Upper lobe of left lung (tissue), 6 donors: ENCODE measurements at regions not wholly inside any gene's neighbourhood (a gene's known extent, or its start where the extent isn't known, plus 50 kb on each side); places are given as distances from the start of the nearest gene placed in this dataset.

Experiments
- ATAC-seq, 2 donors: fragments of 200-7000 bp; cut with Tn5 transposase; one replicate each; pipeline ENCODE4 v1.9.1; 2022; ENCODE audit warnings: mild to moderate bottlenecking in 2 of 2, moderate library complexity in 2 of 2; ENCODE audit not compliant: low FRiP score in 2 of 2
- DNase-seq, 2 donors: peaks; one replicate each; pipeline ENCODE4 v3.0.0-alpha.2; 2019 to 2020
- H3K27ac ChIP-seq, 4 donors: fragments of 200-600 bp; sonication (generic); one replicate each; pipeline ENCODE4 v1.5.1; 2016 to 2019
- H3K27me3 ChIP-seq, 4 donors: fragments of 200-600 bp; sonication (generic); one replicate each; pipeline ENCODE4 v1.5.1; 2017 to 2019
- H3K36me3 ChIP-seq, 4 donors: fragments of 200-600 bp; sonication (generic); one replicate each; pipeline ENCODE4 v1.5.1; 2016 to 2019
- H3K4me1 ChIP-seq, 4 donors: fragments of 200-600 bp; sonication (generic); one replicate each; pipeline ENCODE4 v1.5.1; 2018 to 2019
- H3K4me3 ChIP-seq, 4 donors: fragments of 200-600 bp; sonication (generic); one replicate each; pipeline ENCODE4 v1.5.1; 2017 to 2019; ENCODE audit warnings: mild to moderate bottlenecking in 2 of 4, moderate library complexity in 1 of 4
- H3K9me3 ChIP-seq, 4 donors: fragments of 200-600 bp; sonication (generic); one replicate each; pipeline ENCODE4 v1.5.1; 2018 to 2019
- EP300 ChIP-seq, 4 donors: sonication (generic); formaldehyde crosslinking; IDR thresholded peaks; one replicate each; pipeline ENCODE4 v1.5.1; 2017; ENCODE audit warnings: antibody characterized with exemption in 4 of 4, control low read depth in 2 of 4
- POLR2A ChIP-seq, 4 donors: fragments of 450-650 bp; IDR thresholded peaks; one replicate each; pipeline ENCODE4 v1.5.1; 2016 to 2017; ENCODE audit warnings: antibody characterized with exemption in 4 of 4, mild to moderate bottlenecking in 2 of 4
- POLR2AphosphoS5 ChIP-seq, 2 donors: sonication (generic); formaldehyde crosslinking; IDR thresholded peaks; one replicate each; pipeline ENCODE4 v1.5.1; 2017; ENCODE audit warnings: antibody characterized with exemption in 2 of 2
- WGBS, 2 donors: methylation state at CpG; one replicate each; pipeline ENCODE4 v1.1.5; 2017 to 2018; 5-methylcytosine and 5-hydroxymethylcytosine counted together
- TF ChIP-seq, protein P1 (sequence below), 6 experiments: fragments of 450-650 bp in 4 of 6; fragments of 200-600 bp in 2 of 6; sonication (generic) in 2 of 6; IDR thresholded peaks; one replicate each; pipeline ENCODE4 v1.5.1; 2016 to 2019; ENCODE audit warnings: antibody characterized with exemption in 6 of 6
- donor health status: DM: no; HTN: no; CAD: no; lungs with moderate emphysema.
- donor health status: DM: no; HTN: yes; CAD: no; lungs with severe emphysema.

DNA sequence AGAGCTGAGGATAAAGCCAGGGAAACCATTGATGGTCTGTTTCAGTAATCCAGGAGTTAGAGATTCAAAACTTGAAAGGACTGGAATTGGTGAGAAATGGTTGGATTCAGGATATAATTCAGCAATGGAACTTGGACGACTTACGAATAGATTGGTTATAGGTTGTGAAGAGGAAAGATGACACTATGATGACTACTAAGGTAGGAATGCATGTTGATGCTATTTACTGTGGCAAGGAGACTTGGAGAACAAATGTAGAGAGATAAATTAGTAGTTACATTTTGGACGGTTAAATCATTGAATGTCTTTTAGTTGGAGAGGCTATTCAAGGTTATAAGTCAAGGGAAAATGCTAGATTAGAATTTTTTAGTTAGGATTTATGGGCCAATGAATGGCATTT, 365.4 kb upstream of the TECRL start:
- ATAC-seq (no peak), DNase-seq (no peak)
- Histone ChIP-seq H3K27me3 (no peaks in the 10 kb centered on the region), H3K4me1 (no peaks in the 10 kb centered on the region), H3K27ac (no peak overlapping the region), H3K36me3 (no peaks in the 10 kb centered on the region), H3K9me3 (no peaks in the 10 kb centered on the region), H3K4me3 (no peak overlapping the region)
- TF ChIP-seq EP300 (IDR thresholded peaks at IDR 0.05) (no peak), POLR2AphosphoS5 (IDR thresholded peaks at IDR 0.05) (no peak), POLR2A (IDR thresholded peaks at IDR 0.05) (no peak)
- TF ChIP-seq, protein P1, sequence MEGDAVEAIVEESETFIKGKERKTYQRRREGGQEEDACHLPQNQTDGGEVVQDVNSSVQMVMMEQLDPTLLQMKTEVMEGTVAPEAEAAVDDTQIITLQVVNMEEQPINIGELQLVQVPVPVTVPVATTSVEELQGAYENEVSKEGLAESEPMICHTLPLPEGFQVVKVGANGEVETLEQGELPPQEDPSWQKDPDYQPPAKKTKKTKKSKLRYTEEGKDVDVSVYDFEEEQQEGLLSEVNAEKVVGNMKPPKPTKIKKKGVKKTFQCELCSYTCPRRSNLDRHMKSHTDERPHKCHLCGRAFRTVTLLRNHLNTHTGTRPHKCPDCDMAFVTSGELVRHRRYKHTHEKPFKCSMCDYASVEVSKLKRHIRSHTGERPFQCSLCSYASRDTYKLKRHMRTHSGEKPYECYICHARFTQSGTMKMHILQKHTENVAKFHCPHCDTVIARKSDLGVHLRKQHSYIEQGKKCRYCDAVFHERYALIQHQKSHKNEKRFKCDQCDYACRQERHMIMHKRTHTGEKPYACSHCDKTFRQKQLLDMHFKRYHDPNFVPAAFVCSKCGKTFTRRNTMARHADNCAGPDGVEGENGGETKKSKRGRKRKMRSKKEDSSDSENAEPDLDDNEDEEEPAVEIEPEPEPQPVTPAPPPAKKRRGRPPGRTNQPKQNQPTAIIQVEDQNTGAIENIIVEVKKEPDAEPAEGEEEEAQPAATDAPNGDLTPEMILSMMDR (IDR thresholded peaks at IDR 0.05) = no peak
- WGBS, 2 donors = 90 to 92% methylated on average over 3 of the region's 3 CpGs

DNA sequence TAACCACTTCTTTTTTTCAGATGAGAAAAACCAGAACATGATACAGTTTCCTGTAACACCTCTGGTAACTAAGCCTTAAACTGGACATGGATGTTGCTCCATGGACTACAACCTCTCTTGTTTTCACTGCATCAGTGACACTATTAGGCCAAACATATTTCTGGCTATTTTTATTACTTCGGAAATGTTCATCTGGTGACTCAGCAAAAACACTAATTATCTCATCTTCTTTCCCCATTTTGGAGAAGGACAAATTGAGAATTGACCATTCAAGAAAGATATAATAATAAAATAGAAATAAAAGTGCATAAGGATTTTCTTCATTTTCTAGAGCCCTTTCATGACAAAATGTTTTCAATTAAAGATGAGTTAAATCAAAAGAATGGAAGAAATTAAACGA, 361.9 kb upstream of the TECRL start:
- H3K4me3 ChIP-seq = no peak overlapping the region
- no peaks in the 10 kb centered on the region for H3K4me1 ChIP-seq
- H3K36me3 ChIP-seq = no peaks in the 10 kb centered on the region
- TF ChIP-seq POLR2AphosphoS5 (IDR thresholded peaks at IDR 0.05) (no peak), EP300 (IDR thresholded peaks at IDR 0.05) (no peak), POLR2A (IDR thresholded peaks at IDR 0.05) (no peak)
- TF ChIP-seq, protein P1 (IDR thresholded peaks at IDR 0.05) = no peak
- WGBS, 2 donors = 74 to 82% methylated on average over 2 of the region's 2 CpGs
- DNase-seq = no peak
- no peak overlapping the region for H3K27ac ChIP-seq
- no peaks in the 10 kb centered on the region for H3K9me3 ChIP-seq
- no peaks in the 10 kb centered on the region for H3K27me3 ChIP-seq
- no peak for ATAC-seq

DNA sequence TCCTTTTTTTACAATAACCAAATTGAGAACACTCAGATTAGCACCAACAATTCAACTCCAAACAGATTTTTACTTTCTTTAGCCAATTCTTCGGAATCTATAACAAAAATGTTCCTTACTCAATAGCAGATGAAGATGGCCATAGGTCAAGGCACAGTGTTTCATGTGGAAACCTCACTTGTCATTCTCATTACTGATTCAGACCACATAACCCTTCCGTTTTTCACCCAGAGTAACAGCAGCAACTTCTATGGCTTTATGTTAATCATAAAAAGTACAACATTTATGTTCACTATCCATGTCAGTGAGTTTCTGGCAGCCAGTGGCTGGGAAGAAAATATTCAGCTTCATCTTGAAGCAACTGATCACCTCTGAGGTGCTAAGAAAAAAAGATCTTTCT, 358.3 kb upstream of the TECRL start:
- DNase-seq (no peak), ATAC-seq (no peak)
- Histone ChIP-seq H3K4me1 (no peaks in the 10 kb centered on the region), H3K27ac (no peak overlapping the region), H3K27me3 (no peaks in the 10 kb centered on the region), H3K9me3 (no peaks in the 10 kb centered on the region), H3K36me3 (no peaks in the 10 kb centered on the region), H3K4me3 (no peak overlapping the region)
- WGBS, 2 donors = 68 to 74% methylated on average over 2 of the region's 2 CpGs
- TF ChIP-seq EP300 (IDR thresholded peaks at IDR 0.05) (no peak), POLR2A (IDR thresholded peaks at IDR 0.05) (no peak), POLR2AphosphoS5 (IDR thresholded peaks at IDR 0.05) (no peak)
- TF ChIP-seq, protein P1 (IDR thresholded peaks at IDR 0.05) = no peak

DNA sequence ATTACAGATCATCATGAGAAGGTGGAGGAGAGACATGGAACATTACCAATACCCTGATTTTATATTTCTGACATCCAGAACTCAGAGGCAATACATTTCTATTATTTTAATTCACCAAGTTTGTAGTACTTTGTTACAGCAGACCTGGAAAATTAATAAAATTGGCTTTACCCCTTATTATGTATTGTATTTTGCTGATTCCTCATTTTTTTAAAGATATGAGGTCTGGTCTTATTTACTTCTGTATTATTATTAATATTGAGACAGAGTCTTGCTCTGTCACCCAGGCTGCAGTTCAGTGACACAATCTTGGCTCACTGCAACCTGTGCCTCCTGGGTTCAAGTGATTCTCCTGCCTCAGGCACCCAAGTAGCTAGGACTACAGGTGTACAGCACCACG, 357.3 kb upstream of the TECRL start:
- no peak overlapping the region for H3K4me3 ChIP-seq
- ATAC-seq (no peak), DNase-seq (no peak)
- no peaks in the 10 kb centered on the region for H3K4me1 ChIP-seq
- H3K36me3 ChIP-seq = no peaks in the 10 kb centered on the region
- H3K9me3 ChIP-seq = no peaks in the 10 kb centered on the region
- TF ChIP-seq EP300 (IDR thresholded peaks at IDR 0.05) = no peak
- TF ChIP-seq, protein P1 (IDR thresholded peaks at IDR 0.05) = no peak
- TF ChIP-seq POLR2AphosphoS5 (IDR thresholded peaks at IDR 0.05) = no peak
- no peak for TF ChIP-seq POLR2A (IDR thresholded peaks at IDR 0.05)
- no peak overlapping the region for H3K27ac ChIP-seq
- WGBS, 2 donors = 69 to 86% methylated on average over 1 of the region's 1 CpG
- no peaks in the 10 kb centered on the region for H3K27me3 ChIP-seq

DNA sequence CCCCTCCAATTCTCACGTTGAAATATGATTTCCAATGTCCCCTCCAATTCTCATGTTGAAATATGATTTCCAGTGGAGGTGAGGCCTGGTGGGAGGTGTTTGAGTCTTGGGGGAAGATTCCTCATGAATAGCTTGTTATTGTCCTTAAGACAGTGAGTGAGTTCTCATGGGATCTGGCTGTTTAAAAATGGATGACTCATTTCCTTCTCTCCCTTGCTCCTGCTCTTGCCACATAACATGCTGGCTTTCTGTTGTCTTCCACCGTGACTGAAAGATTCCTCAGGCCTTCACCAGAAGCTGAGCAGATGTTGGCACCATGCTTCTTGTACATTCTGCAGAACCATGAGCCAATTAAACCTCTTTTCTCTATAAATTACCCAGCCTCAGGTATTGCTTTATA, 346.8 kb upstream of the TECRL start:
- no peaks in the 10 kb centered on the region for H3K27me3 ChIP-seq
- H3K4me1 ChIP-seq = no peaks in the 10 kb centered on the region
- no peak for TF ChIP-seq POLR2AphosphoS5 (IDR thresholded peaks at IDR 0.05)
- TF ChIP-seq, protein P1 (IDR thresholded peaks at IDR 0.05) = no peak
- TF ChIP-seq EP300 (IDR thresholded peaks at IDR 0.05) = no peak
- no peak for TF ChIP-seq POLR2A (IDR thresholded peaks at IDR 0.05)
- WGBS, 2 donors = 20 to 30% methylated on average over 2 of the region's 2 CpGs
- H3K36me3 ChIP-seq = no peaks in the 10 kb centered on the region
- ATAC-seq = no peak
- peaks cover 0 to 5% (median 0%) of the 10 kb centered on the region in 4 donors for H3K9me3 ChIP-seq
- no peak overlapping the region for H3K27ac ChIP-seq
- H3K4me3 ChIP-seq = no peak overlapping the region
- DNase-seq = no peak
